ENCODE measurements at regions not wholly inside any gene's neighbourhood (a gene's known extent, or its start where the extent isn't known, plus 50 kb on each side); places are given as distances from the start of the nearest gene placed in this dataset.

DNA sequence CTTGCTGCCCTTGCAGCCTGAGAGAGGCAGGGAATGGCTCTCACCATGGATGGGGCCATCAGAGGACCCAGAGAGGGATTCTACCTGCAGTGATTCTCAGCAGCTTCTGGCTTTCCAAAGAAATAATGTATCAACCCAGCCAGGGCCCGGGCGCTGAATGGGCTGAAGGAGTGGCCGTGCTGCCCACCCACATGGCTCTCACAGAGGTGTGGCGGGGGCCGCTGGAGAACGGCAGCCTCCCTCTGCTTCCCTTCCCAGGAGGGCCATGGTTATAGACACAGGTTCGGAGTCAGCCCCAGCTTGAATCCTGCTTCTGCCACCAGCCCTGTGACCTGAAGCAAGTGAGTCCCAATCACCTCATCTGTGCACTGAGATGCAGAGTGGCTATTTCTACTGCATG, 82.7 kb downstream of the THAP12 start:
- Mint-ChIP-seq H3K4me3 (no peak overlapping the region), H3K9me3 (no peaks in the 10 kb centered on the region), H3K27ac (no peak overlapping the region), H3K27me3 (peaks cover 20% of the 10 kb centered on the region), H3K4me1 (peaks cover 2% of the 10 kb centered on the region), H3K36me3 (ENCODE audit: low read depth) (no peaks in the 10 kb centered on the region)
- no peak for DNase-seq
- POLR2A ChIA-PET: no interaction called here
- CTCF ChIA-PET: no interaction called here

DNA sequence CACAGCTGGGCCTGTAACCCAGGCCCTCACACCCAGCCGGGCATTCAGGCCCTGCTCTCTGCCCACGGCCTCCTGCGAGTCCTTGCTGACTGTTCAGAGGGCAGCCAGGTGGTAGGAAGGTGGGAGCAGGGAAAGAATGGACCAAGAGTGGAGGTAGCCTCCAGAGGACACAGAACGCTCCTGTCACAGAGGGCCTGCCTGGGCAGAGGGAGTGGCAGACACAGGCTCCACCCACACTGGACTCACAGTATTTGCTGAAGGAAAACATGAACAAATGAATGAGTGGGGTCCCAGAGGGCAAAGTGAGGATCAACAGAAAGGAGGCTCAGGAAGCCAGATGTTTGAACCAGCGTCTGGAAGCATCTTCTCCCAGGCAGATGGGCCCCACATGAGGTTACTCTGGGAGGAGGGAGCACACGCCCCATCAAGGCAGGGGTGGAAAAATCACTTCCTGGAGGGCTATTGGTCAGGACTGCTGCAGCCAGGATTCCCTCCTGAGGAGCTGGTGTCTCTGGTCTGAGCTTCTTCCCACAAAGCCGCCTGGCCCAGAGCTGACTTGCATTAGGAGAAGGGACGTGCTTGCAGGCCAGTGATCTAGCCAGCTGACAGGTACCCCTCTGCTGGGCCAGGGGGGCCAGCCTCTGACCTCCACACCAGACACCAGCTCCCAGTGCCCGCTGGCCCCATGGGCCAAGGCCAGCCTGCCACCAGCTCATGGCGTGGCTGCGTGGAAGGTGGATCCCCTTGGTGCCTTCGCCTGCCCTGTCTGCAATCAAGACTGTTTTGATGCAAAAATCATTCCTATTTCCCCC, 84.0 kb downstream of the THAP12 start:
- CTCF ChIA-PET: interaction anchor here (1.2 to 1.3 kb wide), 2 partner anchors 22 to 89 kb away, joined by 4 read pairs; no protein-coding TSS in a partner anchor
- POLR2A ChIA-PET: no interaction called here
- no peak for DNase-seq
- Mint-ChIP-seq H3K27ac (no peak overlapping the region), H3K27me3 (peaks cover 22% of the 10 kb centered on the region), H3K36me3 (ENCODE audit: low read depth) (no peaks in the 10 kb centered on the region), H3K4me1 (peaks cover 7% of the 10 kb centered on the region), H3K9me3 (no peaks in the 10 kb centered on the region), H3K4me3 (no peak overlapping the region)

DNA sequence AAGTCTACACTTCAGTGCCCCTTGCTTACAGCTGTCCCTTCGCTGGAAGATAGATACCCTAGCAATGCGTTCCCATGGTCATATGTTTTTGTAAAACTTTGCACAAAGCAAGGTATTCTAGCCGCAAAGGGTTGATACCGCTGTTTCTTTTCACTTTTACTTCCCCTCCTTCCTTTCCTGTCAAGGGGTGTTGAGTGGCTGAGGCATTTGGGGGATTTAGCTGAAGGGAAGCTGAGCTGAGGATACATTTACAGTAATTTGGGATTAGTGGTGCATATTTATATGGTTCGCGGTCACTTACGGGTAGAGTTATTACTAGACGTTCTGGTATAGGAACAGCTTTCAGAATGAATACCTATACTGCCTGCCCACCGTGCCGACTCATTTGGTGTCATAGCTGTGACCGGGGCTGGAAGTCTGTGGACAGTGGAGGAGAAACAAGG, 86.9 kb upstream of the WNT11 start:
- Mint-ChIP-seq H3K36me3 (ENCODE audit: low read depth) (no peaks in the 10 kb centered on the region), H3K4me1 (peaks cover 12% of the 10 kb centered on the region), H3K27me3 (peaks cover 16% of the 10 kb centered on the region), H3K4me3 (no peak overlapping the region), H3K27ac (no peak overlapping the region), H3K9me3 (no peaks in the 10 kb centered on the region)
- CTCF ChIA-PET: interaction anchor here (1.7 kb wide), 1 partner anchor 86 kb away, joined by 4 read pairs; no protein-coding TSS in a partner anchor
- POLR2A ChIA-PET: interaction anchor here (1.7 kb wide), 1 partner anchor 11 kb away, joined by 5 read pairs; no protein-coding TSS in a partner anchor
- peak; percentile 28 for DNase-seq

DNA sequence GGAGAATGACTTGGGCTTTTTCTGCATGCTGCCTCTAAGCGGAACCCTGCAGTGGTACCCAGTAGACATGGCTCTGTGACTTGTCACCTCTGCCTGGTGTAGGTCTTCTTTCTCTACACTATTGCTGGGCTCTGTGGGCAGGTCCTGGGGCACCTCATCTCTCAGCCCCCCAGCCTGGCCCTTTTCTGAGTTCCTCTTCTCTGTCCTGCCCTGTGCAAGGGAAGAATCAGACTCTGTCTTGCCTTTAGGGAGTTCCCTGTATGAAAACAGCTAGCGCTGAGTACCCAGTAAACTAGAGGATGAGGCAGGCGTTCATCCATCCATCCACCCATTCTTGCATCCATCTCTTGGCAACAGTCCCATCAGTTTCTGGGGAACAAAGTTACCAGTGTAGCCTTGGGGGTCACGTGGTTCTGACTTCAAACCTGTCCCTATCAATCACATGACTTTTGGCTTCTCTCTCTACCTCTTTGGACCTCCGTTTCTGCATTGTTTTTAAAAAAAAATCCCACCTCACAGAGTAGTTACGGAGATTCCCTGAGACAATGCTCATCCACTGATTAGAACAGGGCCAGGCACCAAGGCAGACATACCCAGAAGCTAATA, 86.4 kb upstream of the WNT11 start:
- POLR2A ChIA-PET: interaction anchor here (1.7 kb wide), 1 partner anchor 11 kb away, joined by 5 read pairs; no protein-coding TSS in a partner anchor

DNA sequence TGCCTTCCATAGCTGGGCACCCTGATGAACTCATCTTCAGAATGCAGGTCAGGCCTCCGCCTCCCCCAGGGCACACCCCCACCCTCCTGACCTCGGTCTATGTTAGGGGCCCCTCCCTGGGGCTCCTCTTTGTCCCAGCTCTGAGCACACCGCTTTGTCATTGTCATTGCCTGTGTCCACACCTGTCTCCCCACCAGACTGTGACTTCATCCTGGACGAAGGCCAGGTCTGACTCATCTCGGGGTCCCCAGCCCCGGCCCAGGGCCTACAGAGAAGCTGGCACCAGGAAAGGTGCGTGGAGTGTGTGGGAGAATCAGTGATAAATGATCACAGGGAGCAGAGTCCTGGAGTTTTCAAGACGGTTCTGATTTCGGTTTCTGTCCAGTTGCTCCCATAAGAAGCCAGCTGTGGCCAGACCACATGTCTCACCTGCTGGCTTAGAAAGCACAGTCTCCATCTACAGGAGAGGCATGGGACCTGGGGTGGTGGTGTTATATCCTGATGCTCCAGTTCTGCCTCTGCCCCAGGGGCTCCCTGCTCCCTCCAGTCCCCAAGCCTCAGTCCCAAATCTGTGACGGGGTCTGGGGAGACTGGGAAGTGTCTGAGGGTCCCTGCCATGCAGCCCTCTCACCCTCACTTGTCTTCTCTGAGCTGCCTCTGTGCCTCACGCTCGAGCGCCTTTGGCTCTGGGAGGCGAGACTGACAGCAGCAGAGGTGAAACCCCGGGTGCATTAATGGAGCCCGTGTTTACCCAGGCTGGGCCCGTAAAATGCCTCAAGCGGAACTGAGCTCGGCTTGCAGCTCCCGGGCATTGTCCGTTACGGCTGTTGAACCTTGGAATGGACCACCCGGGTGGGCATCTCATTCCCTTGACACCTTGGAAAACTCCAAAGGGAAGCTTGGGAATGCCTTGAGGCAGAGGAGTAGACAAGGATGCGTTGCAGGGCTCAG, 85.5 kb upstream of the WNT11 start:
- peaks cover 16% of the 10 kb centered on the region for H3K27me3 Mint-ChIP-seq
- ChIA-PET CTCF (interaction anchor here (1.7 kb wide), 1 partner anchor 85 kb away, joined by 4 read pairs; no protein-coding TSS in a partner anchor), POLR2A (no interaction called here)
- H3K27ac Mint-ChIP-seq: no peak overlapping the region
- no peaks in the 10 kb centered on the region for H3K9me3 Mint-ChIP-seq
- H3K4me1 Mint-ChIP-seq: peaks cover 23% of the 10 kb centered on the region
- no peak overlapping the region for H3K4me3 Mint-ChIP-seq
- DNase-seq: no peak
- no peaks in the 10 kb centered on the region for H3K36me3 Mint-ChIP-seq (ENCODE audit: low read depth)

More for the DNA sequence above, 86.4 kb upstream of the WNT11 start:
- no peaks in the 10 kb centered on the region for H3K9me3 Mint-ChIP-seq
- peaks cover 17% of the 10 kb centered on the region for H3K4me1 Mint-ChIP-seq
- no peak overlapping the region for H3K27ac Mint-ChIP-seq
- no peaks in the 10 kb centered on the region for H3K36me3 Mint-ChIP-seq (ENCODE audit: low read depth)
- CTCF ChIA-PET: interaction anchor here (1.7 kb wide), 1 partner anchor 86 kb away, joined by 4 read pairs; no protein-coding TSS in a partner anchor
- no peak for DNase-seq
- H3K4me3 Mint-ChIP-seq: no peak overlapping the region
- peaks cover 16% of the 10 kb centered on the region for H3K27me3 Mint-ChIP-seq

DNA sequence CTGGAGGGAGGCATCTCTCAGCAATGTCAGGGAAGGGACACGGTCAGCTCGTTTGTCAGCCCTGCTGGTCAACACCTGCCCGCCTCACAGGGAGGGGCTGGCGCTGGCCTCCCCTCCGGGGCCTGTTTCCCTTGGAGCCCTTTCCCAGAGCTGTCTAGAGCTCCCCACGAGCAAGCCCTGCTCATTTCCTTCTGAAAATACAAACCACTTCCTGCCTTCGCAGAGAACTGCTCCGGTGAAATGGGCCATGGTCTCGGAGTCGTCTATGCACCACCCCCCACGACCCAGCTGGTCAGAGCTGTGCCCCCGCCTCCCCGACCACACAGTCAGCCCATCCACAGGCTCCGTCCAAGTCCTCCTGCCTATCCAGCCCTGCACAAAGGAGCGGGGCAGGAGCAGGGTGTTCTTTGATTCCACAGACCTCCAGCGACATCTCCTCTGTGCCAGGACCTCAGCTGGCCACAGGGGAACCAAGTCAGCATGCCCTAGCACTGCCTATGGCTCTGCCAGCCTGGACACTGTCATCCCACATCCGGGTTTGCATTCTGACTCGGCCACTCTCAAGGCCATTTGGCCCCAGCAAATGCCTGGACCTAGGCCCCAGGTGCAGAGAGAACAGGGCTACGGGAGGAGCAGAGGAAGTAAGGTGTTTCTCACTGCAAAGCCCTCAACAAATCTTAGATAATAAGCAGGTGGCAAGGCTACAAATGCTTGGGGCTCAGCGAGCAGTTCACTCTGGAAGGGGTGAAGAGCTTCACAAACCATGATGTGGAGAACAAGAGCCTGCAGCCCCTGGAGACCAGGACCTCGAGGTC, 82.1 kb upstream of the WNT11 start:
- H3K9me3 Mint-ChIP-seq: no peaks in the 10 kb centered on the region
- peak; percentile 26 for DNase-seq
- H3K36me3 Mint-ChIP-seq (ENCODE audit: low read depth): no peaks in the 10 kb centered on the region
- H3K4me3 Mint-ChIP-seq: no peak overlapping the region
- peak overlapping the region; percentile 31 for H3K27ac Mint-ChIP-seq
- H3K27me3 Mint-ChIP-seq: peaks cover 14% of the 10 kb centered on the region
- ChIA-PET CTCF (interaction anchor here (1.2 to 2.5 kb wide), 2 partner anchors 80 to 136 kb away, joined by 4 to 19 read pairs; no protein-coding TSS in a partner anchor), POLR2A (interaction anchor here (1.0 kb wide), 1 partner anchor 53 kb away, joined by 3 read pairs; no protein-coding TSS in a partner anchor)
- H3K4me1 Mint-ChIP-seq: peaks cover 22% of the 10 kb centered on the region

DNA sequence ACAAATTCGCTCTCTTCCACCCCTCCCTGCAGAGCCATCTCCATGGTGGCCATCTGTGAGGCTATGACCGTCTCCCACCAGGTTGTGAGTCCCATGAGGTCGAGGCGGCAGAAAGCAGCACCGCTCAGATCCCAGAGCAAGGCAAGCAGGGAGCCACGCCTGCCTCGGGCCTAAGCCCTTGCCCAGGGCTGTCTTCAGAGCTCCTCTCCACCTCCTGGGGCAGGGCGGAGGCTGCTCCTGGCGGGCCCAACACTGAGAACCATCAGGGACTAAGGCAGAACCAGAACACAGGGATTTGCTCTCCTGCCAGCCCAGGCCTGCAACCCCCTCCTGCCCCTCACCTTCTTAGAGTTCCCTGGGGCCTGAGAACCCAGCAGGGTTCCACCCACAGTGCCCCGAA, 80.9 kb upstream of the WNT11 start:
- POLR2A ChIA-PET: no interaction called here
- CTCF ChIA-PET: interaction anchor here (2.5 kb wide), 1 partner anchor 79 kb away, joined by 19 read pairs; no protein-coding TSS in a partner anchor
- H3K36me3 Mint-ChIP-seq (ENCODE audit: low read depth): no peaks in the 10 kb centered on the region

DNA sequence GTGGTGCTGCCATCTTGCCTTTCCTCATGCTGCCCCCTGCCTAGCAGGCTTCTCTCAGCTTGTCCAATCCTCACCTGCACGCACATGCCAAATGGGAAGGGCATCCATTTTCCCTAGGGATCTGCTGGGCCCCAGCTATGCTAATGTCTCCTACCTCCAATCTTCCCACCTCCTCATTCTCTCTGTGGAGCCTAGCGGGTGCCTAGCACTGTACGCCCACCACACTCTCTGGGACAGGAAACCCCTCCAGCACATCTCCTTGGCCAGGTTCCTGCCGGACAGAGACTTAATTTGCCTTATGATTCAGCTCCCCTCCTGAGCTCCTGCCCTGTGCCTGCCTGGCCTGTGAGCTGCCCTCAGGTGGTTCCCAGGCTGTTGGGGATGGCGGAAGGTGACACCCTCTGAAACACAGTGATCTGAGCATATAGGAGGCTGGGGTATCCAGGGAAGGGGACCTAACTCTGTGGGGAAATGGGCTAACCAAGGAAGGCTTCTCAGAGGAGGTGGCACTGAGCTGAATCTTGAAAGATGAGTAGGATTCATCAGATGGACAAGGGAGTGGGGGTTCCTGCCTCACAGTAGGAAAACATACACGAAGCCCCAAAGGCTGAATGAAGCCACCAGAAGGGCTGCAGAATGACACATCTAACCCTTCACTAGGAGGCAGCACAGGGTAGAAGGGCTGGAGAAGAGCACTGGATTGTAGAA, 79.2 kb upstream of the WNT11 start:
- Mint-ChIP-seq H3K36me3 (ENCODE audit: low read depth) (no peaks in the 10 kb centered on the region), H3K9me3 (no peaks in the 10 kb centered on the region), H3K4me1 (peaks cover 16% of the 10 kb centered on the region), H3K27ac (no peak overlapping the region), H3K4me3 (no peak overlapping the region), H3K27me3 (peaks cover 3% of the 10 kb centered on the region)
- no peak for DNase-seq
- ChIA-PET POLR2A (no interaction called here), CTCF (interaction anchor here (1.1 kb wide), 1 partner anchor 78 kb away, joined by 3 read pairs; no protein-coding TSS in a partner anchor)

More for the DNA sequence above, 80.9 kb upstream of the WNT11 start:
- Mint-ChIP-seq H3K4me3 (no peak overlapping the region), H3K4me1 (peaks cover 16% of the 10 kb centered on the region), H3K9me3 (no peaks in the 10 kb centered on the region), H3K27ac (no peak overlapping the region), H3K27me3 (peaks cover 9% of the 10 kb centered on the region)
- DNase-seq: no peak

DNA sequence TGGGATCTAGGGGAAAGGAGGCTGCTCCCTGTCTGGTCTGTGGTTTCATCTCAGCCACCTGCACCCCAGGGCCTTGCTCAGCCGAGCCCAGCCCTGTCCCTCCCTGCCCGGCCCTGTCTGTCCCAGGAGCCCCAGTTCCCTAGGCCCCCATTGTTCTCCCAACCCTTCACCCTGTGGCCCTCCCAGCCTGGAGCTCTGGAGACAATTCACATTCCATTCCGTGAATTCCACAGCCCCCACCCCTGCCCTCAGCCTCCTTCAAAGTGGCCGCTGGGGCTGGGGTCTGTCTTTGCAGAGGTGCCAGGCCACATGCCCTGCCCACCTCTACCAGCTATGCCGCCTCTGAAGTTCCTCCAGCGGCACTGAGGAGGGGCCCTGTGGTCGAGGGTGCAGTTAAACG, 77.9 kb upstream of the WNT11 start:
- Mint-ChIP-seq H3K9me3 (no peaks in the 10 kb centered on the region), H3K4me1 (peaks cover 16% of the 10 kb centered on the region), H3K4me3 (no peak overlapping the region), H3K27me3 (peaks cover 3% of the 10 kb centered on the region), H3K36me3 (ENCODE audit: low read depth) (no peaks in the 10 kb centered on the region), H3K27ac (no peak overlapping the region)
- ChIA-PET CTCF (interaction anchor here (0.6 kb wide), 1 partner anchor 131 kb away, joined by 3 read pairs; no protein-coding TSS in a partner anchor), POLR2A (no interaction called here)
- no peak for DNase-seq

DNA sequence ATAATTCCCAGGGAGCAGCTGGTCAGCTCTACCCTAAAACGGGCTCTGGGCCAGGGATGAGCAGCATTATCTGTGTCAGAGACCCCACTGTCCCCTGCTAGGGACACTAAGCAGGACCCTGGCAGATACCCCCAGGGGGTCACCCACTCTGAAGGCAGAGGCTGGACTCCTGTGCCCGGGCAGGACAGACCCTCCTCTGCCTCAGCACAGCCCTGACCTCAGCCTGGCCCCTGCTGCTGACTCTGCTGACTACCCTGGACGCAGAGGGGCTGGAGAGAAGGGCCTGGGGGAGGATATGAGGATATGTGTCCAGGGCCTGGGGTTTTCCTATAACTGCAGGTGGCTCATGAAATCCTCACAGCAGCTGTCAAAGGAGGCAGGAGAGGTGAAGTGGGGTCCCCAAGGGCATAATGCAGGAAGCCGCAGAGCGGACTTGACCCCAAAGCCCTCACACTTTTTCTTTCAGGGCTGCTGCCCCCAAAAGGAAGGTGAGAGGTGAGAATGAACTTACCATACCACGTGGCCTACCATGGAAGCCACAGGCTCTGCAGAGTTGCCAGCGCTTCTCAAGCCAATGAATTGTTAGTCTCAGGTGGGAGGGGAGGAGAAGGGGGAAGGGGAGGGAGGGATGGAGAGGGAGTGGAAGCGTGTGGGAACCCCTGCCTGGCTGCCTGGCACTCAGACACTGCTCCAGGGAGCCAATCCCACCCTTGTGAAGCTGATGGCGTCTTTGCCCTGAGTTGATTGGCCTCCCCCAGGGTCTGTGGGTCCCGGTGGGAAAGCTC, 76.7 kb upstream of the WNT11 start:
- no peak for DNase-seq
- no peak overlapping the region for H3K27ac Mint-ChIP-seq
- ChIA-PET POLR2A (no interaction called here), CTCF (no interaction called here)
- H3K27me3 Mint-ChIP-seq: peaks cover 3% of the 10 kb centered on the region
- peaks cover 9% of the 10 kb centered on the region for H3K4me1 Mint-ChIP-seq
- H3K9me3 Mint-ChIP-seq: no peaks in the 10 kb centered on the region
- H3K36me3 Mint-ChIP-seq (ENCODE audit: low read depth): no peaks in the 10 kb centered on the region
- no peak overlapping the region for H3K4me3 Mint-ChIP-seq

DNA sequence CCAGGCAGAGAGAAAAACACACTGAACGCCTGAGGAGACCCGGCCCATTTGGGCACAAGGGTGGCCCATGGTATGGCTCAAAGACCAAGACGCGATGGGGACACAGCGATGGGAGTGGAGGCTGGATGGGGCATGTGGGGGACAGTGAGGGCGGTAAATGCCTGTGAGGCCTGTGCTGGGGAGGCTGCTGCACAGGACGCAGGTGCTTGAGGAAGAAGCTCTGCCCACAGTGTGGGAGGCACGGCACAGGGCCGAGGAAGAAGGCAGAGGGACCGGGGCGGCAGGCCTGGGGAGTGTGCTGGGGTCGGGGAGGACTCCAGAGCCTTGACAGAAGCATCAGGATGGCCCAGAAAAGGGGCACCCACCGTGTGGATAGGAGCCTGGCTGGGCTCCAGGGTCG, 75.9 kb upstream of the WNT11 start:
- H3K27ac Mint-ChIP-seq: no peak overlapping the region
- H3K27me3 Mint-ChIP-seq: peaks cover 3% of the 10 kb centered on the region
- CTCF ChIA-PET: no interaction called here
- peaks cover 1% of the 10 kb centered on the region for H3K4me1 Mint-ChIP-seq
- H3K9me3 Mint-ChIP-seq: no peaks in the 10 kb centered on the region
- no peaks in the 10 kb centered on the region for H3K36me3 Mint-ChIP-seq (ENCODE audit: low read depth)
- POLR2A ChIA-PET: no interaction called here
- DNase-seq: no peak
- H3K4me3 Mint-ChIP-seq: no peak overlapping the region

Data from activated CD4-positive, alpha-beta memory T cell treated with anti-CD3 and anti-CD28 coated beads, Interleukin-2, amount 10 ng/mL, durations not matched to agents 7 days and 5 days (primary cell).